Activated T-helper 2 cell treated with anti-CD3 and anti-CD28 coated beads, Interferon-gamma antibody, Interleukin-2, Interleukin-4, amounts not matched to agents 10 μg/mL and 5 μg/mL and 100 μg/mL, durations not matched to agents 14 hours and 24 hours and 36 hours (primary cell): ENCODE measurements at regions not wholly inside any gene's neighbourhood (a gene's known extent, or its start where the extent isn't known, plus 50 kb on each side); places are given as distances from the start of the nearest gene placed in this dataset.
"Not testable (repeated sequence)": the region's sequence is repeated elsewhere in the genome, so short reads cannot be mapped to it uniquely, and the experiment has no call there.

Source experiments
- DNase-seq: peaks from one replicate; pipeline ENCODE4 v3.0.0; 2021; ENCODE audit warnings: low spot score
- H3K27ac Mint-ChIP-seq: one replicate; pipeline ENCODE4 v1.8.0; 2021; ENCODE audit warnings: mixed read lengths
- H3K27me3 Mint-ChIP-seq: one replicate; pipeline ENCODE4 v1.8.0; 2021; ENCODE audit warnings: low read depth, mixed read lengths
- H3K36me3 Mint-ChIP-seq: one replicate; pipeline ENCODE4 v1.8.0; 2021; ENCODE audit warnings: low read depth, mixed read lengths
- H3K4me1 Mint-ChIP-seq: one replicate; pipeline ENCODE4 v1.8.0; 2021; ENCODE audit warnings: low read depth, mixed read lengths
- H3K4me3 Mint-ChIP-seq: one replicate; pipeline ENCODE4 v1.8.0; 2021; ENCODE audit warnings: low read depth, mild to moderate bottlenecking, moderate library complexity, mixed read lengths
- H3K9me3 Mint-ChIP-seq: one replicate; pipeline ENCODE4 v1.8.0; 2021; ENCODE audit warnings: mixed read lengths
- intact Hi-C: fragments of 100-400 bp; cut with micrococcal nuclease; formaldehyde crosslinking; loops from one replicate; pipeline ENCODE4 v1.15.1; 2023

DNA sequence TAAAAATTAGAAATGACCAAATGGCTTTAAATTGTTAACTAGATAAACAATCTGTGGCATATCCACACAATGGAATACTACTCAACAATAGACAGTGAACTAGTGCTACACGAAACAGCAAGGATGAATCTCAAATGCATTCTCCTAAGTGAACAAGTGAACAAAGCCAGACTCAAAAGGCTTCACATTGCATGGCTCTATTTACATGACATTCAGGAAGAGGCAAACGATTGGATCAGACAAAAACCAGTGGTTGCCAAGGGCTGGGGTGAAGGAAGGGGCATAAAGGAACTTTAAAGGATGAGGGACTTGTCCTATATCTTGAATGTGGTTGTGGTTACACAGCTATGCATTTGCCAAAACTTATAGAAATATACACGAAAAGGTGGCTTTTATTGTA, 184.3 kb downstream of the RPIA start:
- DNase-seq: no peak
- intact Hi-C loops: loop anchor here (10.0 kb wide), 1 partner anchor 131 kb away; no protein-coding TSS in a partner anchor
- Mint-ChIP-seq H3K4me3 (no peak overlapping the region), H3K27ac (no peak overlapping the region), H3K36me3 (no peaks in the 10 kb centered on the region), H3K4me1 (peaks cover 2% of the 10 kb centered on the region), H3K9me3 (no peaks in the 10 kb centered on the region), H3K27me3 (peaks cover 8% of the 10 kb centered on the region)

DNA sequence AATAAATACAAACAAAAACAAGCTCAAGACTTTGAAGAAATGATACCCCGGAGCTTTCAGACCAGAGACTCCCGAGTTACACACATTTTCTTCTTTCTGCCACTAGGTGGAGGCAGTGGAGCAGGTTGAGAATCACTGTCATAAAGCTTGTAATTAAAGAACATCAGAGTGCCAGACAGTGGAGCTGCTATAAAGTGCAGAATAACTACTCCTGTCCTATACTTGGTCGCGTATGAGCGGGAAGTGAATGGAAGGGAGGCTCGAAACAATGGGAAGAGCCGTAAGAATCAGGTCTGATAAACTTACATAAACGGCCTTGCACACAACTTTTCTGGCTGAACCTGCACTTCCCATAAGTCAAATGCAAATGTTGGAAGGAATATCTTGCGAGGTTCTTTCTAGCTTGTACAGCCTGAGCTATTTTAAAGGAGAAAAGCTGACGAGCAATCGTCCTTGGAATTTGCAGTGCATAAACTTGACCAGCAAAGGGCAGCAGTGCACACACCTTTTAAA, 189.0 kb downstream of the RPIA start:
- Mint-ChIP-seq H3K4me1 (peaks cover 2% of the 10 kb centered on the region), H3K4me3 (no peak overlapping the region), H3K27me3 (peaks cover 10% of the 10 kb centered on the region), H3K36me3 (no peaks in the 10 kb centered on the region), H3K9me3 (no peaks in the 10 kb centered on the region), H3K27ac (no peak overlapping the region)
- intact Hi-C loops: no loop called here
- DNase-seq: no peak

- intact Hi-C loops: no loop called here
Observed at GRCh38 chr2:88885275-88885674, 193.8 kb downstream of the RPIA start.

DNA sequence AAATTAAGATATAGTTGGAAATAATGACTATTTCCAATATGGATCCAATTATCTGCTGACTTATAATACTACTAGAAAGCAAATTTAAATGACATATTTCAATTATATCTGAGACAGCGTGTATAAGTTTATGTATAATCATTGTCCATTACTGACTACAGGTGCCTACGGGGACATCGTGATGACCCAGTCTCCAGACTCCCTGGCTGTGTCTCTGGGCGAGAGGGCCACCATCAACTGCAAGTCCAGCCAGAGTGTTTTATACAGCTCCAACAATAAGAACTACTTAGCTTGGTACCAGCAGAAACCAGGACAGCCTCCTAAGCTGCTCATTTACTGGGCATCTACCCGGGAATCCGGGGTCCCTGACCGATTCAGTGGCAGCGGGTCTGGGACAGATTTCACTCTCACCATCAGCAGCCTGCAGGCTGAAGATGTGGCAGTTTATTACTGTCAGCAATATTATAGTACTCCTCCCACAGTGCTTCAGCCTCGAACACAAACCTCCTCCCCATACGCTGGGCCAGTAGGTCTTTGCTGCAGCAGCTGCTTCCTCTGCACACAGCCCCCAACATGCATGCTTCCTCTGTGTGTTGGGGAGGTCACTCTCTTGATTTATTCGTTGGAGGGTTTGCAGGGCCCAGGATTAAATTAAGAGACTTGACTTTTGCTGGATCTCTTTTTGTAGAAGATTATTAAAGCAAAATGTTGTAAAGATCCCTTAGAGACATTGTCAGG, 194.4 kb downstream of the RPIA start:
- no peak for DNase-seq
- intact Hi-C loops: no loop called here
- Mint-ChIP-seq H3K27me3 (peaks cover 11% of the 10 kb centered on the region), H3K4me3 (no peak overlapping the region), H3K27ac (no peak overlapping the region), H3K36me3 (no peaks in the 10 kb centered on the region), H3K9me3 (no peaks in the 10 kb centered on the region), H3K4me1 (no peaks in the 10 kb centered on the region)

More at GRCh38 chr2:88885275-88885674, 193.8 kb downstream of the RPIA start:
- Mint-ChIP-seq H3K27ac (no peak overlapping the region), H3K4me1 (peaks cover 2% of the 10 kb centered on the region), H3K4me3 (no peak overlapping the region), H3K9me3 (no peaks in the 10 kb centered on the region), H3K36me3 (no peaks in the 10 kb centered on the region), H3K27me3 (peaks cover 11% of the 10 kb centered on the region)
- DNase-seq: no peak

DNA sequence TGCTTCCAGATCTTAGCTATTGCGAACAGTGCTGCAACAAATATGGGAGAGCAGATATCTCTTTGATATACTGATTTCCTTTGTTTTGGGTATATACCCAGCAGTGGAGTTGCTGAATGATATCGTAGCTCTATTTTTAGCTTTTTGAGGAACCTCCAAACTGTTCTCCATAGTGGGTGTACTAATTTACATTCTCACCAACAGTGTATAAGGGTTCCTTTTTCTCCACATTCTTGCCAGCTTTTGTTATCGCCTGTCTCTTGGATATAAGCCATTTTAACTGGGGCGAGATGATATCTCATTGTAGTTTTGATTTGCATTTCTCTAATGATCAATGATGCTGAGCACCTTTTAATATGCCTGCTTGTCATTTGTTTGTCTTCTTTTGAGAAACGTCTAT, 196.0 kb downstream of the RPIA start:
- H3K9me3 Mint-ChIP-seq, intact Hi-C loops, H3K4me3 Mint-ChIP-seq, H3K27ac Mint-ChIP-seq, H3K4me1 Mint-ChIP-seq, H3K27me3 Mint-ChIP-seq, H3K36me3 Mint-ChIP-seq, DNase-seq: not testable (repeated sequence)

DNA sequence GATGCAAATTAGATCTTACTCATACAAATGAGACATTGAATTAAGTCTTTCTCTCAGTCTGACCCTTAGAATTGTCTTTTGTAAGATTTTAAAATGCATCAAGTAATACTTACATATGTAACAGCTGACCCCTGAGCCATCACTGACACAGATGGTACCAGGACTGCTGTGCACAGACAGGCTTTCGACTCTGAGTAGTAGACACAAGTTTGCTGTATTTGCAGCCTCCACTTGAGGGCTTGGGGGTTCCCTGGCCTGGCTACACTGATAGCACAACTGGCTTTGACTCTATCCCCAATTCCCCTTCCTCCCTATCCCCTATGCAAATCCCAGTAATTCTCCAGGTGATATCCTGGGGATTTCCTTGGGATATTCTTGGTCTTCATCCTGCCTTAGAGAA, 200.7 kb downstream of the RPIA start:
- no peaks in the 10 kb centered on the region for H3K36me3 Mint-ChIP-seq
- intact Hi-C loops: no loop called here
- H3K9me3 Mint-ChIP-seq: no peaks in the 10 kb centered on the region
- H3K4me1 Mint-ChIP-seq: no peaks in the 10 kb centered on the region
- no peak overlapping the region for H3K4me3 Mint-ChIP-seq
- H3K27me3 Mint-ChIP-seq: peaks cover 9% of the 10 kb centered on the region
- H3K27ac Mint-ChIP-seq: no peak overlapping the region
- DNase-seq: no peak

GRCh38 chr2:88892788-88893187, 201.3 kb downstream of the RPIA start:
- Mint-ChIP-seq H3K9me3 (no peaks in the 10 kb centered on the region), H3K27me3 (peaks cover 8% of the 10 kb centered on the region), H3K4me1 (no peaks in the 10 kb centered on the region), H3K27ac (no peak overlapping the region), H3K4me3 (no peak overlapping the region), H3K36me3 (no peaks in the 10 kb centered on the region)
- DNase-seq: no peak
- intact Hi-C loops: no loop called here

- Mint-ChIP-seq H3K9me3 (no peaks in the 10 kb centered on the region), H3K4me1 (no peaks in the 10 kb centered on the region), H3K27me3 (peaks cover 10% of the 10 kb centered on the region), H3K4me3 (no peak overlapping the region), H3K27ac (no peak overlapping the region), H3K36me3 (no peaks in the 10 kb centered on the region)
- intact Hi-C loops: no loop called here
- no peak for DNase-seq
Observed at GRCh38 chr2:88896971-88897370, 205.5 kb downstream of the RPIA start.

DNA sequence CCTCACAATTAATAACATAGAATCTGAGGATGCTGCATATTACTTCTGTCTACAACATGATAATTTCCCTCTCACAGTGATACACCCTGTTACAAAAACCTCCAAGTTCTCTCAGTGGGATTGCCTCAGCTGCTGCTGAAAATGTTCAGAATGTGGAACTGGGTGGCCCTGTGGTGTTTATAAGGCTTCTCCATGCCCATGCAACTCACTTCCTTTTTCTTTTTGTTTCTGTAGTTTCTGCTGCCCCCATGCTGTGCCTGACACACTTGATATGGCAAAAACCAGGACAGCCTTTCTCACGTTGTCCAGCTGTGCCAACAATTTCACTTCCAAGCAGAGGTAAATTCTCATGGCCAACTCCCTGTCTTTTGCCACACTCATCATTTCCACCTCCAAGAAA, 206.2 kb downstream of the RPIA start:
- intact Hi-C loops: no loop called here
- no peak for DNase-seq
- H3K27me3 Mint-ChIP-seq: peaks cover 9% of the 10 kb centered on the region
- no peaks in the 10 kb centered on the region for H3K4me1 Mint-ChIP-seq
- H3K36me3 Mint-ChIP-seq: no peaks in the 10 kb centered on the region
- H3K27ac Mint-ChIP-seq: no peak overlapping the region
- no peaks in the 10 kb centered on the region for H3K9me3 Mint-ChIP-seq
- H3K4me3 Mint-ChIP-seq: no peak overlapping the region

GRCh38 chr2:88903749-88904353, 212.4 kb downstream of the RPIA start:
- Mint-ChIP-seq H3K4me3 (no peak overlapping the region), H3K9me3 (no peaks in the 10 kb centered on the region), H3K4me1 (no peaks in the 10 kb centered on the region), H3K27ac (no peak overlapping the region), H3K36me3 (no peaks in the 10 kb centered on the region), H3K27me3 (peaks cover 15% of the 10 kb centered on the region)
- DNase-seq: no peak
- intact Hi-C loops: no loop called here

- H3K27ac Mint-ChIP-seq: no peak overlapping the region
- no peaks in the 10 kb centered on the region for H3K9me3 Mint-ChIP-seq
- H3K36me3 Mint-ChIP-seq: no peaks in the 10 kb centered on the region
- no peaks in the 10 kb centered on the region for H3K4me1 Mint-ChIP-seq
- DNase-seq: no peak
- H3K4me3 Mint-ChIP-seq: no peak overlapping the region
- intact Hi-C loops: no loop called here
- H3K27me3 Mint-ChIP-seq: peaks cover 25% of the 10 kb centered on the region
Observed at GRCh38 chr2:88913280-88913679, 221.8 kb downstream of the RPIA start.

DNA sequence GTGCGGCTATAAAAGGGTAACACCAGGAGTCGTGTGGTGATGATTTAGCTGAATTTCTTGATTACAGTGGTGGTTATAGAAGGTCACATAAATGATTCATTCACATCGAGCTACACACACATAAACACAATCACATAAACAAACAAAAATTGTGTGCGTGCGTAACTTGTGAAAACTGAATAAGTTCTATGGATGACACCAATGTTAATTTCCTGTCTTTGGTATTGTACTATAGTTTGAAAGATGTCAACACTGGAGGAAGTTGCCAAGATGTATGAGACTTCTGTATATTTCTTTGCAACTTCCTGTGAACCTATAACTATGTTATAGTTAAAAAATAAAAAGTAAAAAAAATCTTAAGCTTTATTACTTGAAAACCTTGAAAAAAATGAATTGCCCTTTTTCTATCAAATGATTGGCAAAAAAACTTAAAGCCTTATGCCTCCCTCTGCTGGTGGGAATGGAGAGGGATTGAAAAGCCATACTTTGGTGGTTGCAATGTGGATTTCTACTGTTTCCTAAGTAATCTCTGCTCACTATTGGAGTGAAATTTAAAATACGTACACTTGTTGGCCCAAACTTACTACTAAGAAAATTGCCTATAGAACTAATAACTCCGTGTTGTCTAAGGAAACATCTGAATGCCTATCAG, 227.7 kb downstream of the RPIA start:
- DNase-seq: no peak
- H3K4me1 Mint-ChIP-seq: no peaks in the 10 kb centered on the region
- H3K4me3 Mint-ChIP-seq: no peak overlapping the region
- intact Hi-C loops: no loop called here
- H3K36me3 Mint-ChIP-seq: no peaks in the 10 kb centered on the region
- H3K27ac Mint-ChIP-seq: no peak overlapping the region
- H3K9me3 Mint-ChIP-seq: no peaks in the 10 kb centered on the region
- H3K27me3 Mint-ChIP-seq: peaks cover 17% of the 10 kb centered on the region

- H3K27ac Mint-ChIP-seq, H3K36me3 Mint-ChIP-seq, H3K4me1 Mint-ChIP-seq, H3K4me3 Mint-ChIP-seq, DNase-seq, H3K9me3 Mint-ChIP-seq, intact Hi-C loops: not testable (repeated sequence)
- peaks cover 21% of the 10 kb centered on the region for H3K27me3 Mint-ChIP-seq
Observed at GRCh38 chr2:88920399-88920798, 228.9 kb downstream of the RPIA start.
